ENCODE measurements at regions not wholly inside any gene's neighbourhood (a gene's known extent, or its start where the extent isn't known, plus 50 kb on each side); places are given as distances from the start of the nearest gene placed in this dataset.
"Not testable (repeated sequence)": the region's sequence is repeated elsewhere in the genome, so short reads cannot be mapped to it uniquely, and the experiment has no call there.

- Histone ChIP-seq H3K4me1 (ENCODE audit: control insufficient read depth in 3 of 3, insufficient read depth in 2 of 3, low read depth in 1 of 3, low read length in 2 of 3) (no peaks in the 10 kb centered on the region), H3K4me3 (ENCODE audit: low read depth in 1 of 3, low read length in 3 of 3) (no peak overlapping the region), H3K27me3 (ENCODE audit: control insufficient read depth in 3 of 3, insufficient read depth in 3 of 3, low read length in 3 of 3) (no peaks in the 10 kb centered on the region), H3K36me3 (ENCODE audit: control insufficient read depth in 3 of 3, insufficient read depth in 2 of 3, low read depth in 1 of 3, low read length in 3 of 3) (no peaks in the 10 kb centered on the region), H3K9me3 (ENCODE audit: control insufficient read depth in 2 of 2, insufficient read depth in 1 of 2, low read depth in 1 of 2, low read length in 1 of 2) (no peaks in the 10 kb centered on the region), H3K27ac (ENCODE audit: low read depth in 1 of 3, low read length in 2 of 3) (no peak overlapping the region)
- WGBS, 3 donors: 58 to 72% (median 64%) methylated on average over 1 of the region's 1 CpG
- FAIRE-seq (no peak), DNase-seq (no peak)
Observed at GRCh38 chr3:69688400-69688799, 50.9 kb upstream of the MITF start.

GRCh38 chr3:69687641-69688040 is 51.6 kb upstream of the MITF start:
- 87 to 88% (median 87%) methylated on average over 5 of the region's 5 CpGs for WGBS, 3 donors
- Histone ChIP-seq H3K4me1 (ENCODE audit: control insufficient read depth in 3 of 3, insufficient read depth in 2 of 3, low read depth in 1 of 3, low read length in 2 of 3) (no peaks in the 10 kb centered on the region), H3K36me3 (ENCODE audit: control insufficient read depth in 3 of 3, insufficient read depth in 2 of 3, low read depth in 1 of 3, low read length in 3 of 3) (no peaks in the 10 kb centered on the region), H3K27me3 (ENCODE audit: control insufficient read depth in 3 of 3, insufficient read depth in 3 of 3, low read length in 3 of 3) (no peaks in the 10 kb centered on the region), H3K27ac (ENCODE audit: low read depth in 1 of 3, low read length in 2 of 3) (no peak overlapping the region), H3K4me3 (ENCODE audit: low read depth in 1 of 3, low read length in 3 of 3) (no peak overlapping the region), H3K9me3 (ENCODE audit: control insufficient read depth in 2 of 2, insufficient read depth in 1 of 2, low read depth in 1 of 2, low read length in 1 of 2) (no peaks in the 10 kb centered on the region)
- no peak for DNase-seq
- no peak for FAIRE-seq

- Histone ChIP-seq H3K27ac (ENCODE audit: low read depth in 1 of 3, low read length in 2 of 3) (peak overlapping the region in 1 of 3 donors; percentile 34), H3K4me3 (ENCODE audit: low read depth in 1 of 3, low read length in 3 of 3) (no peak overlapping the region), H3K4me1 (ENCODE audit: control insufficient read depth in 3 of 3, insufficient read depth in 2 of 3, low read depth in 1 of 3, low read length in 2 of 3) (no peaks in the 10 kb centered on the region), H3K27me3 (ENCODE audit: control insufficient read depth in 3 of 3, insufficient read depth in 3 of 3, low read length in 3 of 3) (peaks cover 0 to 1% (median 0%) of the 10 kb centered on the region in 3 donors), H3K9me3 (ENCODE audit: control insufficient read depth in 2 of 2, insufficient read depth in 1 of 2, low read depth in 1 of 2, low read length in 1 of 2) (no peaks in the 10 kb centered on the region), H3K36me3 (ENCODE audit: control insufficient read depth in 3 of 3, insufficient read depth in 2 of 3, low read depth in 1 of 3, low read length in 3 of 3) (no peaks in the 10 kb centered on the region)
- no peak for DNase-seq
- FAIRE-seq: no peak
- 78 to 93% (median 91%) methylated on average over 3 of the region's 3 CpGs for WGBS, 3 donors
Observed at GRCh38 chr3:69686056-69686455, 53.2 kb upstream of the MITF start.

GRCh38 chr3:69684309-69684961 is 54.8 kb upstream of the MITF start:
- no peaks in the 10 kb centered on the region for H3K9me3 ChIP-seq (ENCODE audit: control insufficient read depth in 2 of 2, insufficient read depth in 1 of 2, low read depth in 1 of 2, low read length in 1 of 2)
- H3K4me3 ChIP-seq (ENCODE audit: low read depth in 1 of 3, low read length in 3 of 3): no peak overlapping the region
- FAIRE-seq (no peak), DNase-seq (no peak)
- H3K36me3 ChIP-seq (ENCODE audit: control insufficient read depth in 3 of 3, insufficient read depth in 2 of 3, low read depth in 1 of 3, low read length in 3 of 3): no peaks in the 10 kb centered on the region
- H3K27me3 ChIP-seq (ENCODE audit: control insufficient read depth in 3 of 3, insufficient read depth in 3 of 3, low read length in 3 of 3): peaks cover 0 to 3% (median 0%) of the 10 kb centered on the region in 3 donors
- H3K27ac ChIP-seq (ENCODE audit: low read depth in 1 of 3, low read length in 2 of 3): no peak overlapping the region
- WGBS, 3 donors: 84 to 91% (median 89%) methylated on average over 2 of the region's 2 CpGs
- H3K4me1 ChIP-seq (ENCODE audit: control insufficient read depth in 3 of 3, insufficient read depth in 2 of 3, low read depth in 1 of 3, low read length in 2 of 3): no peaks in the 10 kb centered on the region

GRCh38 chr3:69683082-69683806 is 56.0 kb upstream of the MITF start:
- H3K4me3 ChIP-seq (ENCODE audit: low read depth in 1 of 3, low read length in 3 of 3): no peak overlapping the region
- DNase-seq: no peak
- peaks cover 0 to 3% (median 0%) of the 10 kb centered on the region in 3 donors for H3K27me3 ChIP-seq (ENCODE audit: control insufficient read depth in 3 of 3, insufficient read depth in 3 of 3, low read length in 3 of 3)
- no peaks in the 10 kb centered on the region for H3K36me3 ChIP-seq (ENCODE audit: control insufficient read depth in 3 of 3, insufficient read depth in 2 of 3, low read depth in 1 of 3, low read length in 3 of 3)
- 41 to 56% (median 52%) methylated on average over 4 of the region's 4 CpGs for WGBS, 3 donors
- H3K4me1 ChIP-seq (ENCODE audit: control insufficient read depth in 3 of 3, insufficient read depth in 2 of 3, low read depth in 1 of 3, low read length in 2 of 3): no peaks in the 10 kb centered on the region
- no peak for FAIRE-seq
- no peaks in the 10 kb centered on the region for H3K9me3 ChIP-seq (ENCODE audit: control insufficient read depth in 2 of 2, insufficient read depth in 1 of 2, low read depth in 1 of 2, low read length in 1 of 2)
- H3K27ac ChIP-seq (ENCODE audit: low read depth in 1 of 3, low read length in 2 of 3): no peak overlapping the region

GRCh38 chr3:69677456-69677855 is 61.8 kb upstream of the MITF start:
- 89 to 97% (median 95%) methylated on average over 18 to 30 of the region's 30 CpGs for WGBS, 3 donors
- not testable (repeated sequence) for H3K27me3 ChIP-seq (ENCODE audit: control insufficient read depth in 3 of 3, insufficient read depth in 3 of 3, low read length in 3 of 3); DNase-seq; H3K36me3 ChIP-seq (ENCODE audit: control insufficient read depth in 3 of 3, insufficient read depth in 2 of 3, low read depth in 1 of 3, low read length in 3 of 3); H3K27ac ChIP-seq (ENCODE audit: low read depth in 1 of 3, low read length in 2 of 3); FAIRE-seq; H3K4me3 ChIP-seq (ENCODE audit: low read depth in 1 of 3, low read length in 3 of 3); H3K9me3 ChIP-seq (ENCODE audit: control insufficient read depth in 2 of 2, insufficient read depth in 1 of 2, low read depth in 1 of 2, low read length in 1 of 2); H3K4me1 ChIP-seq (ENCODE audit: control insufficient read depth in 3 of 3, insufficient read depth in 2 of 3, low read depth in 1 of 3, low read length in 2 of 3)

- H3K9me3 ChIP-seq (ENCODE audit: control insufficient read depth in 2 of 2, insufficient read depth in 1 of 2, low read depth in 1 of 2, low read length in 1 of 2): no peaks in the 10 kb centered on the region
- H3K27me3 ChIP-seq (ENCODE audit: control insufficient read depth in 3 of 3, insufficient read depth in 3 of 3, low read length in 3 of 3): peaks cover 0 to under 1% (median 0%) of the 10 kb centered on the region in 3 donors
- no peaks in the 10 kb centered on the region for H3K36me3 ChIP-seq (ENCODE audit: control insufficient read depth in 3 of 3, insufficient read depth in 2 of 3, low read depth in 1 of 3, low read length in 3 of 3)
- no peak overlapping the region for H3K27ac ChIP-seq (ENCODE audit: low read depth in 1 of 3, low read length in 2 of 3)
- no peak overlapping the region for H3K4me3 ChIP-seq (ENCODE audit: low read depth in 1 of 3, low read length in 3 of 3)
- WGBS, 3 donors: 19 to 51% (median 37%) methylated on average over 6 of the region's 6 CpGs
- DNase-seq: no peak
- no peak for FAIRE-seq
- H3K4me1 ChIP-seq (ENCODE audit: control insufficient read depth in 3 of 3, insufficient read depth in 2 of 3, low read depth in 1 of 3, low read length in 2 of 3): no peaks in the 10 kb centered on the region
Observed at GRCh38 chr3:69675786-69676530, 63.3 kb upstream of the MITF start.

- no peaks in the 10 kb centered on the region for H3K9me3 ChIP-seq (ENCODE audit: control insufficient read depth in 2 of 2, insufficient read depth in 1 of 2, low read depth in 1 of 2, low read length in 1 of 2)
- WGBS, 3 donors: 93 to 100% (median 94%) methylated on average over 3 of the region's 3 CpGs
- DNase-seq: no peak
- H3K36me3 ChIP-seq (ENCODE audit: control insufficient read depth in 3 of 3, insufficient read depth in 2 of 3, low read depth in 1 of 3, low read length in 3 of 3): no peaks in the 10 kb centered on the region
- no peaks in the 10 kb centered on the region for H3K4me1 ChIP-seq (ENCODE audit: control insufficient read depth in 3 of 3, insufficient read depth in 2 of 3, low read depth in 1 of 3, low read length in 2 of 3)
- no peaks in the 10 kb centered on the region for H3K27me3 ChIP-seq (ENCODE audit: control insufficient read depth in 3 of 3, insufficient read depth in 3 of 3, low read length in 3 of 3)
- H3K27ac ChIP-seq (ENCODE audit: low read depth in 1 of 3, low read length in 2 of 3): no peak overlapping the region
- FAIRE-seq: no peak
- no peak overlapping the region for H3K4me3 ChIP-seq (ENCODE audit: low read depth in 1 of 3, low read length in 3 of 3)
Observed at GRCh38 chr3:69674752-69675151, 64.5 kb upstream of the MITF start.

Measured in small intestine (tissue), 7 donors.